ENCODE measurements at regions not wholly inside any gene's neighbourhood (a gene's known extent, or its start where the extent isn't known, plus 50 kb on each side); places are given as distances from the start of the nearest gene placed in this dataset.

GRCh38 chr11:70734379-70734778 lies 336.1 kb downstream of the CTTN start:
- Histone ChIP-seq H3K9me3 (ENCODE audit: control insufficient read depth, insufficient read depth, low read length) (no peaks in the 10 kb centered on the region), H3K36me3 (ENCODE audit: control insufficient read depth, insufficient read depth, low read length) (no peaks in the 10 kb centered on the region), H3K4me1 (ENCODE audit: control insufficient read depth, insufficient read depth, low read length) (no peaks in the 10 kb centered on the region), H3K27ac (ENCODE audit: low read length) (no peak overlapping the region), H3K4me3 (ENCODE audit: low read length) (no peak overlapping the region), H3K27me3 (ENCODE audit: control insufficient read depth, insufficient read depth, low read length) (no peaks in the 10 kb centered on the region)
- intact Hi-C loops (cut with micrococcal nuclease), result no loop called here
- no peak overlapping the region for H3K4me3 Mint-ChIP-seq
- H3K27ac Mint-ChIP-seq, result no peak overlapping the region
- DNase-seq, result no peak
- no peak for TF ChIP-seq CTCF (IDR thresholded peaks at IDR 0.05)
- H3K9me3 Mint-ChIP-seq, result no peaks in the 10 kb centered on the region
- H3K4me1 Mint-ChIP-seq, result no peaks in the 10 kb centered on the region
- ATAC-seq, result no peak
- 90% methylated on average over 8 of the region's 8 CpGs for WGBS (ENCODE audit: insufficient coverage)
- H3K36me3 Mint-ChIP-seq, result no peaks in the 10 kb centered on the region
- no peaks in the 10 kb centered on the region for H3K27me3 Mint-ChIP-seq (ENCODE audit: low read depth in 2 of 2)

GRCh38 chr11:70734911-70735310 lies 336.6 kb downstream of the CTTN start:
- H3K4me3 ChIP-seq (ENCODE audit: low read length), result no peak overlapping the region
- no peaks in the 10 kb centered on the region for H3K27me3 ChIP-seq (ENCODE audit: control insufficient read depth, insufficient read depth, low read length)
- no peaks in the 10 kb centered on the region for H3K4me1 Mint-ChIP-seq
- no peaks in the 10 kb centered on the region for H3K9me3 Mint-ChIP-seq
- intact Hi-C loops (cut with micrococcal nuclease), result no loop called here
- H3K4me3 Mint-ChIP-seq, result no peak overlapping the region
- H3K36me3 ChIP-seq (ENCODE audit: control insufficient read depth, insufficient read depth, low read length), result no peaks in the 10 kb centered on the region
- H3K4me1 ChIP-seq (ENCODE audit: control insufficient read depth, insufficient read depth, low read length), result no peaks in the 10 kb centered on the region
- no peak overlapping the region for H3K27ac ChIP-seq (ENCODE audit: low read length)
- no peak overlapping the region for H3K27ac Mint-ChIP-seq
- H3K36me3 Mint-ChIP-seq, result no peaks in the 10 kb centered on the region
- DNase-seq (no peak), ATAC-seq (no peak)
- no peak for TF ChIP-seq CTCF (IDR thresholded peaks at IDR 0.05)
- no peaks in the 10 kb centered on the region for H3K27me3 Mint-ChIP-seq (ENCODE audit: low read depth in 2 of 2)
- WGBS (ENCODE audit: insufficient coverage), result 91% methylated on average over 15 of the region's 15 CpGs
- no peaks in the 10 kb centered on the region for H3K9me3 ChIP-seq (ENCODE audit: control insufficient read depth, insufficient read depth, low read length)

- no peak for ATAC-seq
- intact Hi-C loops (cut with micrococcal nuclease), result no loop called here
- no peak for TF ChIP-seq CTCF (IDR thresholded peaks at IDR 0.05)
- H3K9me3 ChIP-seq (ENCODE audit: control insufficient read depth, insufficient read depth, low read length), result no peaks in the 10 kb centered on the region
- no peaks in the 10 kb centered on the region for H3K9me3 Mint-ChIP-seq
- H3K4me3 ChIP-seq (ENCODE audit: low read length), result no peak overlapping the region
- H3K27me3 ChIP-seq (ENCODE audit: control insufficient read depth, insufficient read depth, low read length), result no peaks in the 10 kb centered on the region
- 87% methylated on average over 7 of the region's 7 CpGs for WGBS (ENCODE audit: insufficient coverage)
- no peaks in the 10 kb centered on the region for H3K27me3 Mint-ChIP-seq (ENCODE audit: low read depth in 2 of 2)
- H3K4me3 Mint-ChIP-seq, result no peak overlapping the region
- no peak overlapping the region for H3K27ac Mint-ChIP-seq
- no peak for DNase-seq
- no peaks in the 10 kb centered on the region for H3K36me3 Mint-ChIP-seq
- no peaks in the 10 kb centered on the region for H3K4me1 Mint-ChIP-seq
- H3K4me1 ChIP-seq (ENCODE audit: control insufficient read depth, insufficient read depth, low read length), result no peaks in the 10 kb centered on the region
- no peaks in the 10 kb centered on the region for H3K36me3 ChIP-seq (ENCODE audit: control insufficient read depth, insufficient read depth, low read length)
- H3K27ac ChIP-seq (ENCODE audit: low read length), result no peak overlapping the region
These were observed 337.6 kb downstream of the CTTN start for GRCh38 chr11:70735976-70736375.

GRCh38 chr11:70736461-70736860 lies 338.1 kb downstream of the CTTN start:
- Histone ChIP-seq H3K4me3 (ENCODE audit: low read length) (no peak overlapping the region), H3K4me1 (ENCODE audit: control insufficient read depth, insufficient read depth, low read length) (no peaks in the 10 kb centered on the region), H3K36me3 (ENCODE audit: control insufficient read depth, insufficient read depth, low read length) (no peaks in the 10 kb centered on the region), H3K27ac (ENCODE audit: low read length) (no peak overlapping the region), H3K27me3 (ENCODE audit: control insufficient read depth, insufficient read depth, low read length) (no peaks in the 10 kb centered on the region), H3K9me3 (ENCODE audit: control insufficient read depth, insufficient read depth, low read length) (no peaks in the 10 kb centered on the region)
- H3K4me1 Mint-ChIP-seq, result no peaks in the 10 kb centered on the region
- H3K36me3 Mint-ChIP-seq, result no peaks in the 10 kb centered on the region
- no peaks in the 10 kb centered on the region for H3K27me3 Mint-ChIP-seq (ENCODE audit: low read depth in 2 of 2)
- DNase-seq, result no peak
- TF ChIP-seq CTCF (IDR thresholded peaks at IDR 0.05), result no peak
- WGBS (ENCODE audit: insufficient coverage), result 87% methylated on average over 9 of the region's 9 CpGs
- H3K27ac Mint-ChIP-seq, result no peak overlapping the region
- ATAC-seq, result no peak
- intact Hi-C loops (cut with micrococcal nuclease), result no loop called here
- H3K9me3 Mint-ChIP-seq, result no peaks in the 10 kb centered on the region
- no peak overlapping the region for H3K4me3 Mint-ChIP-seq
